MM.1S (cell line): ENCODE measurements at regions not wholly inside any gene's neighbourhood (a gene's known extent, or its start where the extent isn't known, plus 50 kb on each side); places are given as distances from the start of the nearest gene placed in this dataset.

Source experiments
- EZH2 ChIP-seq: fragments of 300-600 bp; sonication (generic); optimal IDR thresholded peaks from 2 replicates; pipeline ENCODE3; 2017; ENCODE audit warnings: low read depth, mild to moderate bottlenecking, antibody characterized with exemption, low read length, mixed read lengths
- TF ChIP-seq, protein P1 (sequence below): fragments of 300-600 bp; sonication (generic); IDR thresholded peaks from 2 replicates; pipeline ENCODE4 v1.5.1; 2016; ENCODE audit warnings: antibody characterized with exemption, low read length, mixed read lengths

DNA sequence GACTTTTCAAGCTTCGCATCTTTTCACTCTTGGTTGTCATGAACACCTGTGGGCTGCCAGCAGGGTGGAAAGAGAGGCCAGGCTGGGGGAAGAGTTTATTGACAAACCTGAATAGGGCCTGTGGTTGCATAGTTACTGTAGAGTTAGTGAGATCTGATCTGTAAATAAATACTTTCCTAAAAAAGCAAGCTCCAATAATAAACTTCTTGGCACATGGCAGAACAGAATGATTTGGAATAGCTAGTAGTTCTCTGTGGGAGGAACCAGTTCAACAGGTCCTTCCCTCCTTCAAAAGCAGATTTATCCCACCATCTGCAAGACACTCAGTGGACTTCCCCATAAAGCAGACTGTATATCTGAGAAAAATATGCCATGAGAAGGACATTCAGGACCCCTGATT, 445.0 kb downstream of the HACE1 start:
- TF ChIP-seq, protein P1, sequence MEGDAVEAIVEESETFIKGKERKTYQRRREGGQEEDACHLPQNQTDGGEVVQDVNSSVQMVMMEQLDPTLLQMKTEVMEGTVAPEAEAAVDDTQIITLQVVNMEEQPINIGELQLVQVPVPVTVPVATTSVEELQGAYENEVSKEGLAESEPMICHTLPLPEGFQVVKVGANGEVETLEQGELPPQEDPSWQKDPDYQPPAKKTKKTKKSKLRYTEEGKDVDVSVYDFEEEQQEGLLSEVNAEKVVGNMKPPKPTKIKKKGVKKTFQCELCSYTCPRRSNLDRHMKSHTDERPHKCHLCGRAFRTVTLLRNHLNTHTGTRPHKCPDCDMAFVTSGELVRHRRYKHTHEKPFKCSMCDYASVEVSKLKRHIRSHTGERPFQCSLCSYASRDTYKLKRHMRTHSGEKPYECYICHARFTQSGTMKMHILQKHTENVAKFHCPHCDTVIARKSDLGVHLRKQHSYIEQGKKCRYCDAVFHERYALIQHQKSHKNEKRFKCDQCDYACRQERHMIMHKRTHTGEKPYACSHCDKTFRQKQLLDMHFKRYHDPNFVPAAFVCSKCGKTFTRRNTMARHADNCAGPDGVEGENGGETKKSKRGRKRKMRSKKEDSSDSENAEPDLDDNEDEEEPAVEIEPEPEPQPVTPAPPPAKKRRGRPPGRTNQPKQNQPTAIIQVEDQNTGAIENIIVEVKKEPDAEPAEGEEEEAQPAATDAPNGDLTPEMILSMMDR: no peak
- no peak for TF ChIP-seq EZH2
